Thymus (tissue), 11 donors: ENCODE measurements at regions not wholly inside any gene's neighbourhood (a gene's known extent, or its start where the extent isn't known, plus 50 kb on each side); places are given as distances from the start of the nearest gene placed in this dataset.

ENCODE experiments used
- DNase-seq, 9 donors: peaks; one replicate each; pipeline ENCODE4 v3.0.0-alpha.2; 2013; ENCODE audit warnings: low spot score in 9 of 9, low read depth in 6 of 9, missing footprints in 1 of 9
- H3K27ac ChIP-seq, 2 donors: one replicate each; pipeline ENCODE4 v1.5.1; 2013; ENCODE audit warnings: control low read depth in 1 of 2, low read depth in 1 of 2, low read length in 1 of 2, mild to moderate bottlenecking in 1 of 2, moderate library complexity in 1 of 2
- H3K27me3 ChIP-seq, 2 donors: one replicate each; pipeline ENCODE4 v1.5.1; 2013; ENCODE audit warnings: low read length in 1 of 2; ENCODE audit not compliant: control insufficient read depth in 2 of 2, insufficient read depth in 1 of 2
- H3K36me3 ChIP-seq, 2 donors: one replicate each; pipeline ENCODE4 v1.5.1; 2013; ENCODE audit warnings: low read length in 1 of 2, mild to moderate bottlenecking in 1 of 2, moderate library complexity in 1 of 2; ENCODE audit not compliant: control insufficient read depth in 2 of 2, insufficient read depth in 2 of 2
- H3K4me1 ChIP-seq, 2 donors: one replicate each; pipeline ENCODE4 v1.5.1; 2013; ENCODE audit warnings: low read length in 2 of 2; ENCODE audit not compliant: control insufficient read depth in 2 of 2, insufficient read depth in 2 of 2
- H3K4me3 ChIP-seq, 2 donors: one replicate each; pipeline ENCODE4 v1.5.1; 2013; ENCODE audit warnings: low read length in 2 of 2, control low read depth in 1 of 2, mild to moderate bottlenecking in 1 of 2
- H3K9me3 ChIP-seq, 2 donors: one replicate each; pipeline ENCODE4 v1.5.1; 2013; ENCODE audit warnings: low read length in 1 of 2, mild to moderate bottlenecking in 1 of 2; ENCODE audit not compliant: control insufficient read depth in 2 of 2, insufficient read depth in 1 of 2
- WGBS: extraction: QIAGEN DNeasy Blood & Tissue Kit; methylation state at CpG from one replicate; pipeline ENCODE4 v1.1.7; 2013; 5-methylcytosine and 5-hydroxymethylcytosine counted together
- donor health status: healthy.

DNA sequence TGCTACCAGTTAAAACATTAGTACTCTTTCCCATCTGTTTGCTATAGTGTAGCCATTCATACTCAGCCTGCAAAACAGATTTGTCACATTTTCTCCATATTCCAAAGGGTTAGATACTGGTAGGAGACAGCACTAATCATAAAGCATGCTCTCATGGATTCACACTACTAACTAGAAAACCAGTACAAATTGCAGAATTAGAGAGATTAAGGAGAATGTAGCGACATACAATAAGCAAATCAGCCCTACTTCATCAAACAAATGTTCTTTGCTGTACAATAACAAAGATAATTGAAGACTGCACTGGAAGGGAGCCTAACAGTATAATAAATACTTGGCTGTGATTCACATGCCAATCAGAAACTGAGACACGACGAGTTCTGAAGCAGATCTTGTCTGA lies 368.0 kb upstream of the PRMT6 start:
- no peak overlapping the region for H3K27ac ChIP-seq
- H3K4me3 ChIP-seq, result no peak overlapping the region
- DNase-seq, result no peak
- 85% methylated on average over 3 of the region's 3 CpGs for whole genome bisulfite sequencing
- H3K4me1 ChIP-seq, result no peaks in the 10 kb centered on the region
- H3K9me3 ChIP-seq, result no peaks in the 10 kb centered on the region
- no peaks in the 10 kb centered on the region for H3K27me3 ChIP-seq
- H3K36me3 ChIP-seq, result no peaks in the 10 kb centered on the region

DNA sequence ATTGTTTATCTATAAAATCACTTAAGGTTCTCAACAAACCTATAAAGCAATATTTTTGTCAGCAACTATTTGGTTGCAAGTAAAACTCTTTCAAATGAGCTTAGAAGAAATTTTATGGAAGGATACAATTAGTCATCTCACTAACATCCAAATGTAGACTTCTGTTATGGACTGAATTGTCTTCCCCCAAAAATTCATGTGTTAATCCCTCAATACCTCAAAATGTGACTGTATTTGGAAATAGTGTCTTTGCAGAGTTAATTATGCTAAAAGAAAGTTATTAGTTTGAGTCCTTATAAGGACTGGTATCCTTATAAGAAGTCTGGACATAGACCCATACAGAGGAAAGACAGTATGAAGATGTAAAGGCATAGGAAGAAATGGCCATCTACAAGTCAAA lies 357.8 kb upstream of the PRMT6 start:
- Histone ChIP-seq H3K27me3 (no peaks in the 10 kb centered on the region), H3K9me3 (no peaks in the 10 kb centered on the region), H3K36me3 (no peaks in the 10 kb centered on the region), H3K4me3 (no peak overlapping the region), H3K4me1 (no peaks in the 10 kb centered on the region), H3K27ac (no peak overlapping the region)
- DNase-seq, result no peak

DNA sequence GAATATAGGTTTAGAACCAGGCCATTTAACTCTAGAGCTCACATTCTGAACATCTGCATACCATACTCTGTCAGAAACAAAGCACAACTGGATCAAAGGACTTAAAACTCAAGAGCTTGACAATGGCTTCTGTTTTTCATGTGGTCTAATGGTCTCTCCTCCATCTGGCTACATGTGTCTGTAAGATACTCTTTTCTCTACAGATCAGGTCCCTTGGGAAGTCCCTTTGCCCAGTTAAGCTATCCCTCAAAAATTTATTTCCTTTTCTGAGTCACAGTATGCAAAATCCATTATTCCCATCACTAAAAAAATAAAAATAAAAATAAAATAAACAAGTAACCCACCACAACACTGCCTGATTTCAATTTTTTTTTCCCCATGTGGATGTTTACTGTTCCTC lies 357.0 kb upstream of the PRMT6 start:
- Histone ChIP-seq H3K9me3 (no peaks in the 10 kb centered on the region), H3K27me3 (no peaks in the 10 kb centered on the region), H3K36me3 (no peaks in the 10 kb centered on the region), H3K27ac (no peak overlapping the region), H3K4me3 (no peak overlapping the region), H3K4me1 (no peaks in the 10 kb centered on the region)
- no peak for DNase-seq

DNA sequence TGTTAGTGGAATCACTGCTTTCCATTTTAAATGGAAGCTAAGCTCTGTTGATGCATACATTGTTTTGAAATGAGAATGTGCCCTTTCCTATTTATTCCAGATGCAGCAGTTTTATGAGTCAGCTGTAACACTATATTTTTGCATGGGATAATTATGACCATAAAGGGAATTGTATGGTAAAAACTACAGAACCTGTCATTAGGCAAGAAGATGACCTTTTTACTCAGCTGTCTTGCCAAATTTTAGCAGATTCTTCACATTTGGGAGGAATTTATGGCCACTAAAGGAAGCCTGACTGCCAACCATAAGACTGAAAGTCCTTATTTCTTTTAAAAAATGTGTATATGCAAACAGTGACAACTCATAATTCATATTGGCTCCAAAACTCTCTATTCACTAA lies 356.3 kb upstream of the PRMT6 start:
- Histone ChIP-seq H3K36me3 (no peaks in the 10 kb centered on the region), H3K27me3 (no peaks in the 10 kb centered on the region), H3K4me3 (no peak overlapping the region), H3K27ac (no peak overlapping the region), H3K9me3 (no peaks in the 10 kb centered on the region), H3K4me1 (no peaks in the 10 kb centered on the region)
- DNase-seq, result no peak

GRCh38 chr1:106705971-106706370 lies 350.5 kb upstream of the PRMT6 start:
- DNase-seq, result no peak
- Histone ChIP-seq H3K4me3 (no peak overlapping the region), H3K36me3 (no peaks in the 10 kb centered on the region), H3K9me3 (no peaks in the 10 kb centered on the region), H3K27me3 (no peaks in the 10 kb centered on the region), H3K4me1 (no peaks in the 10 kb centered on the region), H3K27ac (no peak overlapping the region)

DNA sequence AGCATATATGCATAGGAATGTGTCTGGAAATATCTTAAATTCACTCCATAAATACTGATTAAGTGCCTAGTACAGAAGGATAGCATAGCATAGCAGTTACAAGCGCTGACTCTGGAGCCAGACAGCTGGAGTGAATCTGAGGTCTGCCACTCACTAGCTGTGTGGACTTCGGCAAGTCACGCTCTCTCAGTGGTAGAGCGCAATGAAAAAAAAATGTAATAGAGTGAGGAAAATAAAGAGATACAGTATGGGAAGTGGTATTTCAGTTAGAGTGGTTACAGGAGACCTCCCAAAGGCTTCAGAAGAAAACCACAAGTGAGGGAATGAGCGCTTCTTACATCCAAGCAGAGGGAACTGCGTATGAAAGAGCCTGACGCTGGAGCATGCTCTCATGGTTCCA lies 338.9 kb upstream of the PRMT6 start:
- DNase-seq, result no peak
- no peak overlapping the region for H3K4me3 ChIP-seq
- 88% methylated on average over 7 of the region's 7 CpGs for WGBS

DNA sequence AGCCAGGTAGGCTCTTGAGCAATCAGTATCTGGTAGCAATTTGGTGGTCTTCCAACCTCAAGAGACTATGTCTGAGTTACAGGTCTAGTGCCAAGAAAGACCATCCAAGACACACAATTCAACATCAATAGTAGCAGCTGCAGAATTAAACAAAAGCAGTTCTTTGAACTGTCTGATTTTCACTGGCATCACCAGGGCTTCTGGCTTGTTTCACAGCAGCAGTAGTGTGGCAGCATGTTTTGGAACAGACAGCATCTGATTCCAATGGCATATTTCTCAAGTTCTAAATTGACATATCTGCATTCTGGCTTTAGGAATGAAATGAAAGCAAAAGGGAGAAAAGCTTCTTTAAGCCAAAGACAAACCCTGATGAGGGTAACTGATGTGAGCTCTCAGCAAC lies 334.7 kb upstream of the PRMT6 start:
- DNase-seq, result no peak
- Histone ChIP-seq H3K27ac (no peak overlapping the region), H3K36me3 (no peaks in the 10 kb centered on the region), H3K9me3 (no peaks in the 10 kb centered on the region), H3K4me1 (no peaks in the 10 kb centered on the region), H3K4me3 (no peak overlapping the region), H3K27me3 (no peaks in the 10 kb centered on the region)

More for the DNA sequence above, 338.9 kb upstream of the PRMT6 start:
- Histone ChIP-seq H3K9me3 (no peaks in the 10 kb centered on the region), H3K4me1 (no peaks in the 10 kb centered on the region), H3K27me3 (no peaks in the 10 kb centered on the region), H3K36me3 (no peaks in the 10 kb centered on the region), H3K27ac (no peak overlapping the region)

- no peaks in the 10 kb centered on the region for H3K4me1 ChIP-seq
- H3K27ac ChIP-seq, result no peak overlapping the region
- no peaks in the 10 kb centered on the region for H3K36me3 ChIP-seq
- 51% methylated on average over 1 of the region's 1 CpG for WGBS
- no peaks in the 10 kb centered on the region for H3K9me3 ChIP-seq
- H3K4me3 ChIP-seq, result no peak overlapping the region
- DNase-seq, result no peak
- H3K27me3 ChIP-seq, result no peaks in the 10 kb centered on the region
Observed at GRCh38 chr1:106722466-106722865, 334.0 kb upstream of the PRMT6 start.

GRCh38 chr1:106727171-106727570 lies 329.3 kb upstream of the PRMT6 start:
- no peaks in the 10 kb centered on the region for H3K9me3 ChIP-seq
- no peaks in the 10 kb centered on the region for H3K36me3 ChIP-seq
- H3K4me1 ChIP-seq, result no peaks in the 10 kb centered on the region
- no peak overlapping the region for H3K4me3 ChIP-seq
- H3K27ac ChIP-seq, result no peak overlapping the region
- no peak for DNase-seq
- WGBS, result 32% methylated on average over 3 of the region's 3 CpGs
- H3K27me3 ChIP-seq, result no peaks in the 10 kb centered on the region

DNA sequence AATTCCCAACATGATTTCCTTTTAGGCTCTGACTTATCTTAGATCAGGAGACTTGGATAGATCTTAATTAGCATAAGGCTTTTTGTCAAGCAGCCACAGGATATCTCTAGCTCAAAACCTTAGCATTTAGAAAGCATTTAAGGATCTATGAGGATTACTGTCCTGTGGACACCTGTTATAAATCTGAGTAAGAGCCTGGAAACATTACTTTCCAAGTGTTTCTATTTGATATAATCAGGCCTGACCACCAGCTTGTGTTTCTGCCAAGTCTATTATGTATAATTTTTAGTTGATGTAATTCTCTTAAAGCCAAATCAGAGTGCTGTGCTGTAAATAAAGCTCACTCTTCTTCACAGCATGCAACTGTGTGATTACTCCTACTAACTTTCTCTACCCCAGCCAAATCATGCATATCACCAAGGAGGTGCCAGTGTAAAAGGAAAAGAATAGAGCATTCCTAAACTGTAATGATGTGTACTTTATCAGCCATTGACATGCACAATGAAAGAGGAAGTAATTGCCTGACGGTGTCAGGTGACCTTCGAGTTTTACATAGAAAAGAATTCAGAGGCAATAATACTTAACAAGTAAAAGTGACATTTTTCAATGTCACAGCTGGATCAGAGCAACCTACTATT lies 309.9 kb upstream of the PRMT6 start:
- no peaks in the 10 kb centered on the region for H3K27me3 ChIP-seq
- no peaks in the 10 kb centered on the region for H3K36me3 ChIP-seq
- DNase-seq, result no peak
- H3K27ac ChIP-seq, result no peak overlapping the region
- no peaks in the 10 kb centered on the region for H3K9me3 ChIP-seq
- H3K4me3 ChIP-seq, result no peak overlapping the region
- WGBS, result 6% methylated on average over 2 of the region's 2 CpGs
- H3K4me1 ChIP-seq, result no peaks in the 10 kb centered on the region
